Gastroesophageal sphincter (tissue), 4 donors: ENCODE measurements at regions not wholly inside any gene's neighbourhood (a gene's known extent, or its start where the extent isn't known, plus 50 kb on each side); places are given as distances from the start of the nearest gene placed in this dataset.
"Not testable (repeated sequence)": the region's sequence is repeated elsewhere in the genome, so short reads cannot be mapped to it uniquely, and the experiment has no call there.

ENCODE experiments used
- ATAC-seq: fragments of 150-250 bp; one replicate; pipeline ENCODE4 v1.9.1; 2016; ENCODE audit warnings: mild to moderate bottlenecking, moderate library complexity
- H3K27ac ChIP-seq, 4 donors: fragments of 200-600 bp; sonication (generic) in 3 of 4; 1 replicate in 3 of 4; 2 replicates in 1 of 4; pipeline ENCODE4 v1.5.1; 2016 to 2019
- H3K27me3 ChIP-seq: fragments of 200-600 bp; sonication (generic); one replicate; pipeline ENCODE4 v1.5.1; 2019
- H3K36me3 ChIP-seq, 2 donors: fragments of 200-600 bp; sonication (generic); one replicate each; pipeline ENCODE4 v1.5.1; 2019; ENCODE audit warnings: control low read depth in 1 of 2
- H3K4me1 ChIP-seq, 3 donors: fragments of 200-600 bp; sonication (generic); 1 replicate in 2 of 3; 2 replicates in 1 of 3; pipeline ENCODE4 v1.5.1; 2016 to 2019; ENCODE audit warnings: control low read depth in 2 of 3
- H3K4me3 ChIP-seq, 2 donors: fragments of 200-600 bp; sonication (generic); one replicate each; pipeline ENCODE4 v1.5.1; 2019; ENCODE audit warnings: mild to moderate bottlenecking in 1 of 2, moderate library complexity in 1 of 2
- H3K9me3 ChIP-seq, 3 donors: fragments of 200-600 bp; sonication (generic); one replicate each; pipeline ENCODE4 v1.5.1; 2017 to 2019; ENCODE audit warnings: control low read depth in 2 of 3
- CTCF ChIP-seq, 4 experiments: fragments of 200-600 bp in 2 of 4; fragments of 450-650 bp in 2 of 4; sonication (generic) in 1 of 4; IDR thresholded peaks; one replicate each; pipeline ENCODE4 v1.5.1; 2017 to 2019; ENCODE audit warnings: antibody characterized with exemption in 4 of 4, mild to moderate bottlenecking in 2 of 4, moderate library complexity in 2 of 4
- EP300 ChIP-seq: sonication (generic); formaldehyde crosslinking; IDR thresholded peaks from one replicate; pipeline ENCODE4 v1.6.1; 2017; ENCODE audit warnings: antibody characterized with exemption, mild to moderate bottlenecking
- POLR2A ChIP-seq, 2 donors: fragments of 450-650 bp; IDR thresholded peaks; one replicate each; pipeline ENCODE4 v1.6.1; 2017; ENCODE audit warnings: antibody characterized with exemption in 2 of 2, mild to moderate bottlenecking in 2 of 2, moderate library complexity in 1 of 2
- POLR2AphosphoS5 ChIP-seq: sonication (generic); formaldehyde crosslinking; IDR thresholded peaks from one replicate; pipeline ENCODE4 v1.6.1; 2017; ENCODE audit warnings: antibody characterized with exemption
- WGBS, 2 donors: methylation state at CpG; one replicate each; pipeline ENCODE4 v1.1.5; 2018; ENCODE audit warnings: low coverage in 1 of 2; 5-methylcytosine and 5-hydroxymethylcytosine counted together

DNA sequence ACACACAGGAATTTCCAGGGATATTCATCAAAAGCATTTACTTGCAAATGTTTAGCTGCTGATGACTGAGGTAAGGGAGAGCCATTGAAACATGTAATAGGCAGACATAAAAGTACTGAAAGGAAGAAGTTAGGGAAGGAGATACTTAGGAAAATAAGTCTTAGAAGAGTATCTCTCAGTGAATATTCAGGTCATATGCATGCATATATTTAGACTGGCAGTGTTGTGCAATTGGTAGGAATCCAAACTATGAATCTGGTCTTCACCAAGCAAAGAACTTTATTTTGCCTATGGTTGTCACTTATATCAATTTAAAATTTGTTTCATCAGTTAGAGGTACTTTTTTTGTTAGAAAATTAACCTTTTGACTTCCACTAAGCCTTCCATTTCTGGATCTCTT is 1490.7 kb downstream of the SUCLG1 start:
- no peaks in the 10 kb centered on the region for H3K9me3 ChIP-seq
- no peaks in the 10 kb centered on the region for H3K27me3 ChIP-seq
- H3K27ac ChIP-seq = no peak overlapping the region
- no peak for TF ChIP-seq CTCF (IDR thresholded peaks at IDR 0.05)
- no peak for TF ChIP-seq EP300
- TF ChIP-seq POLR2A (IDR thresholded peaks at IDR 0.05) = no peak
- TF ChIP-seq POLR2AphosphoS5 = no peak
- H3K4me3 ChIP-seq = no peak overlapping the region
- ATAC-seq = no peak
- no peaks in the 10 kb centered on the region for H3K36me3 ChIP-seq
- peaks cover 0 to 7% (median 0%) of the 10 kb centered on the region in 3 donors for H3K4me1 ChIP-seq

DNA sequence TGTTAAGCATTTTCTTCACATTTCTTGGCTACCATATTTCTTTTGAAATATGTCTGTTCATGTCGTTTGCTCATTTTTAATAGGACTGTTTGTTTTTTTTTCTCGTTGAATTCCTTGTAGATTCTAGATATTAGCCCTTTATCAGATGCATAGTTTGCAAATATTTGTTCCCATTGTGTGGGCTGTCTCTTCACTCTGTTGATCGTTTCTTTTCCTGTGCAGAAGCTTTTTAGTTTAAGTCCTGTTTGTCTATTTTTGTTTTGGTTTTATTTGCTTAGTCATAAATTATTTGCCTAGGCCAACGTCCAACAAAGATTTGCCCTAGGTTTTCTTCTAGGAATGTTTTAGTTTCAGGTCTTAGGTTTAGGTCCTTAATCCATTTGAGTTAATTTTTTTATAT is 1494.7 kb downstream of the SUCLG1 start:
- Histone ChIP-seq H3K4me1 (peaks cover 0 to 7% (median 0%) of the 10 kb centered on the region in 3 donors), H3K27me3 (no peaks in the 10 kb centered on the region), H3K27ac (no peak overlapping the region), H3K36me3 (no peaks in the 10 kb centered on the region), H3K4me3 (no peak overlapping the region), H3K9me3 (no peaks in the 10 kb centered on the region)
- WGBS, 2 donors = 82 to 93% methylated on average over 4 of the region's 4 CpGs
- TF ChIP-seq CTCF (IDR thresholded peaks at IDR 0.05) (no peak), POLR2AphosphoS5 (no peak), EP300 (no peak)
- ATAC-seq = no peak

DNA sequence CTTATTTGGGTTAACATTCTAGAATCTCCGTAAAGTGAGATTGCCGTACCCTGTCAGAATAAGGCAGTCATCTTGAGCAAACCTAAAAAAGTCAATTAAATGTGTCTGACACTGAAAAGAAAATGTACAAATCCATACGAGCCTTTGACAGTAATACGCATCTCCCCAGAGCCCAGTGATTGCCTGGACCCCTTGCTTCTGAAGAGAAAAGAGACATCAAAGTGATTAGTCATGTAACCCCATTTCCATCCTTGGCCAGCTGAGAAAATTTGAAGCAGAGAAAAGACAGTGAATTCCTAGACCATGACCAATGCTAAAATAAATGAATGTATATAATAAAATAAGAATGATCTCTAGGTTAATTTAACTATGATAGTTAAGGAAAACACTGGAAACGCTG is 1499.4 kb downstream of the SUCLG1 start:
- Histone ChIP-seq H3K4me3 (no peak overlapping the region), H3K4me1 (no peaks in the 10 kb centered on the region), H3K9me3 (no peaks in the 10 kb centered on the region), H3K36me3 (no peaks in the 10 kb centered on the region), H3K27me3 (no peaks in the 10 kb centered on the region), H3K27ac (no peak overlapping the region)
- WGBS, 2 donors = 82% methylated on average over 5 of the region's 5 CpGs
- ATAC-seq = no peak
- TF ChIP-seq POLR2A (IDR thresholded peaks at IDR 0.05) (no peak), CTCF (IDR thresholded peaks at IDR 0.05) (no peak), EP300 (no peak), POLR2AphosphoS5 (no peak)

GRCh38 chr2:82954868-82955267 is 1504.2 kb downstream of the SUCLG1 start:
- WGBS, 2 donors = 83 to 87% methylated on average over 1 of the region's 1 CpG
- H3K9me3 ChIP-seq = no peaks in the 10 kb centered on the region
- H3K4me1 ChIP-seq = no peaks in the 10 kb centered on the region
- H3K27me3 ChIP-seq = no peaks in the 10 kb centered on the region
- no peaks in the 10 kb centered on the region for H3K36me3 ChIP-seq
- H3K4me3 ChIP-seq = no peak overlapping the region
- no peak for ATAC-seq
- TF ChIP-seq CTCF (IDR thresholded peaks at IDR 0.05) = no peak
- no peak for TF ChIP-seq EP300
- TF ChIP-seq POLR2A (IDR thresholded peaks at IDR 0.05) = no peak
- no peak for TF ChIP-seq POLR2AphosphoS5
- H3K27ac ChIP-seq = no peak overlapping the region

GRCh38 chr2:82939211-82939610 is 1519.9 kb downstream of the SUCLG1 start:
- Histone ChIP-seq H3K4me3 (no peak overlapping the region), H3K27ac (no peak overlapping the region), H3K27me3 (no peaks in the 10 kb centered on the region), H3K9me3 (no peaks in the 10 kb centered on the region), H3K36me3 (no peaks in the 10 kb centered on the region), H3K4me1 (no peaks in the 10 kb centered on the region)
- ATAC-seq = no peak
- 100% methylated on average over 1 of the region's 1 CpG for WGBS, 2 donors
- TF ChIP-seq EP300 (no peak), POLR2AphosphoS5 (no peak), POLR2A (IDR thresholded peaks at IDR 0.05) (no peak), CTCF (IDR thresholded peaks at IDR 0.05) (no peak)

GRCh38 chr2:82938321-82938845 is 1520.7 kb downstream of the SUCLG1 start:
- ATAC-seq, H3K27ac ChIP-seq, H3K27me3 ChIP-seq, H3K4me1 ChIP-seq, H3K9me3 ChIP-seq, H3K36me3 ChIP-seq, H3K4me3 ChIP-seq: not testable (repeated sequence)
- WGBS, 2 donors = 86 to 96% methylated on average over 5 to 9 of the region's 40 CpGs
